ENCODE measurements at regions not wholly inside any gene's neighbourhood (a gene's known extent, or its start where the extent isn't known, plus 50 kb on each side); places are given as distances from the start of the nearest gene placed in this dataset.

- ATAC-seq (no peak), FAIRE-seq (no peak), DNase-seq (ENCODE audit: extremely low read depth in 1 of 4, low spot score in 3 of 4) (no peak)
- no peaks in the 10 kb centered on the region for H3K9me3 ChIP-seq (replicated peaks; ENCODE audit: control insufficient read depth, insufficient read depth, low read depth, low read length)
- CTCF ChIA-PET (ENCODE audit: low intra/inter-chr PET ratio) = no interaction called here
- H3K9ac ChIP-seq (ENCODE audit: insufficient read depth in 1 of 2, low read depth in 2 of 2, low read length in 2 of 2) = no peak overlapping the region
- no peak overlapping the region for H3K27ac ChIP-seq (ENCODE audit: extremely low read depth, low read depth, low read length)
- no peak for TF ChIP-seq HCFC1 (IDR thresholded peaks at IDR 0.05; ENCODE audit: low read depth, low read length)
- in situ Hi-C loops (cut with MboI) (no loop called here), intact Hi-C loops (cut with micrococcal nuclease) (no loop called here)
- H3K4me1 ChIP-seq (replicated peaks in 1 of 2; ENCODE audit: control insufficient read depth in 2 of 2, insufficient read depth in 2 of 2, low read length in 2 of 2) = no peaks in the 10 kb centered on the region
- H3K36me3 ChIP-seq (ENCODE audit: control insufficient read depth, insufficient read depth, low read length) = no peaks in the 10 kb centered on the region
- peaks cover 0 to 8% of the 10 kb centered on the region in 2 experiments; a peak in 1 of 5 replicates for H3K27me3 ChIP-seq (ENCODE audit: control insufficient read depth in 2 of 2, insufficient read depth in 2 of 2, low read length in 2 of 2)
- no peak overlapping the region for H2AFZ ChIP-seq (ENCODE audit: low read depth, low read length)
- H3K4me2 ChIP-seq (ENCODE audit: insufficient read depth, low read length) = no peak overlapping the region
- WGBS (ENCODE audit: insufficient coverage, low coverage, missing lambda C conversion rate) = 0% methylated on average over 6 of the region's 6 CpGs
- BruUV-seq (replicated peaks) = no TSS peak
- no peaks in the 10 kb centered on the region for H4K20me1 ChIP-seq (replicated peaks; ENCODE audit: control insufficient read depth, insufficient read depth, low read length)
- POLR2A ChIA-PET = no interaction called here
- no peaks in the 10 kb centered on the region for H3K79me2 ChIP-seq (ENCODE audit: control insufficient read depth, insufficient read depth, low read length)
- no peaks in the 10 kb centered on the region for H3K9me1 ChIP-seq (ENCODE audit: control insufficient read depth, insufficient read depth, low read length)
- H3K4me3 ChIP-seq = no peak overlapping the region
Observed at GRCh38 chr10:14391342-14391741, 60.6 kb upstream of the FRMD4A start.

DNA sequence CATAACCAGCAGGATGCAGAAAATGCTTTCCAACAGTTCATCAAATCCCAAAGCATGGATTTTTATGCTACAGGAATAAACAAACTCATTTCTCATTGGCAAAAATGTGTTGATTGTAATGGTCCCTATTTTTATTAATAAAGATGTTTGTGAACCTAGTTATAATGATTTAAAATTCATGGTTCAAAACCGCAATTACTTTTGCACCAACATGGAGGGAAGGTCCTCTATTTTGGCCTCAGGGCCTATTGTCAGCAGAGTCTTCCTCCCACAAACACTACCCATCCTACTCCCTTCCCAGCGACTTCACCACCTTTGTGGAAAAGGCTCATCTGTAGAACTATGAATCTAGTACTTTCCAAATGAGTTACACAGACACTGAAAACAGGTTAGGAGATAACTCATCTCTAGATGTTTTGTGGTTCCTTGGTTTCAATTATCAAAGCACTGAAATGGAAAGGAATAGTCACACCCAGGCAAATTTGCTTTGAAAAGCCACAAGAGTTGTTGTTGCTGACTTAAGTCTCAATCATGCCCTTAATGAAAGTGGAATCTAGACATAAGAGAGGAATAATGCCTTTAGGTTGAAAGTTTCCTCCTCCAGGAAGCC lies 59.4 kb upstream of the FRMD4A start:
- Histone ChIP-seq H3K27me3 (ENCODE audit: control insufficient read depth in 2 of 2, insufficient read depth in 2 of 2, low read length in 2 of 2) (peaks cover 0 to 8% of the 10 kb centered on the region in 2 experiments; a peak in 1 of 5 replicates), H3K9me3 (replicated peaks; ENCODE audit: control insufficient read depth, insufficient read depth, low read depth, low read length) (no peaks in the 10 kb centered on the region), H3K9ac (ENCODE audit: insufficient read depth in 1 of 2, low read depth in 2 of 2, low read length in 2 of 2) (no peak overlapping the region), H3K27ac (ENCODE audit: extremely low read depth, low read depth, low read length) (no peak overlapping the region), H4K20me1 (replicated peaks; ENCODE audit: control insufficient read depth, insufficient read depth, low read length) (no peaks in the 10 kb centered on the region), H3K79me2 (ENCODE audit: control insufficient read depth, insufficient read depth, low read length) (no peaks in the 10 kb centered on the region), H3K9me1 (ENCODE audit: control insufficient read depth, insufficient read depth, low read length) (no peaks in the 10 kb centered on the region), H2AFZ (ENCODE audit: low read depth, low read length) (no peak overlapping the region), H3K4me1 (replicated peaks in 1 of 2; ENCODE audit: control insufficient read depth in 2 of 2, insufficient read depth in 2 of 2, low read length in 2 of 2) (no peaks in the 10 kb centered on the region), H3K4me3 (no peak overlapping the region), H3K36me3 (ENCODE audit: control insufficient read depth, insufficient read depth, low read length) (no peaks in the 10 kb centered on the region), H3K4me2 (ENCODE audit: insufficient read depth, low read length) (no peak overlapping the region)
- no TSS peak for BruUV-seq (replicated peaks)
- CTCF ChIA-PET (ENCODE audit: low intra/inter-chr PET ratio) = interaction anchor here (0.6 kb wide), 1 partner anchor 738 kb away, joined by 3 read pairs; no protein-coding TSS in a partner anchor
- WGBS (ENCODE audit: insufficient coverage, low coverage, missing lambda C conversion rate) = 0% methylated on average over 2 of the region's 2 CpGs
- in situ Hi-C loops (cut with MboI) = no loop called here
- ATAC-seq (no peak), FAIRE-seq (no peak), DNase-seq (ENCODE audit: extremely low read depth in 1 of 4, low spot score in 3 of 4) (no peak)
- TF ChIP-seq ZFP36 (IDR thresholded peaks at IDR 0.05; ENCODE audit: low read depth, low read length, partially characterized antibody) = peak; percentile 49
- peak; percentile 7 for TF ChIP-seq RBM25 (IDR thresholded peaks at IDR 0.05; ENCODE audit: low read depth, low read length, severe bottlenecking)
- TF ChIP-seq, protein P1, sequence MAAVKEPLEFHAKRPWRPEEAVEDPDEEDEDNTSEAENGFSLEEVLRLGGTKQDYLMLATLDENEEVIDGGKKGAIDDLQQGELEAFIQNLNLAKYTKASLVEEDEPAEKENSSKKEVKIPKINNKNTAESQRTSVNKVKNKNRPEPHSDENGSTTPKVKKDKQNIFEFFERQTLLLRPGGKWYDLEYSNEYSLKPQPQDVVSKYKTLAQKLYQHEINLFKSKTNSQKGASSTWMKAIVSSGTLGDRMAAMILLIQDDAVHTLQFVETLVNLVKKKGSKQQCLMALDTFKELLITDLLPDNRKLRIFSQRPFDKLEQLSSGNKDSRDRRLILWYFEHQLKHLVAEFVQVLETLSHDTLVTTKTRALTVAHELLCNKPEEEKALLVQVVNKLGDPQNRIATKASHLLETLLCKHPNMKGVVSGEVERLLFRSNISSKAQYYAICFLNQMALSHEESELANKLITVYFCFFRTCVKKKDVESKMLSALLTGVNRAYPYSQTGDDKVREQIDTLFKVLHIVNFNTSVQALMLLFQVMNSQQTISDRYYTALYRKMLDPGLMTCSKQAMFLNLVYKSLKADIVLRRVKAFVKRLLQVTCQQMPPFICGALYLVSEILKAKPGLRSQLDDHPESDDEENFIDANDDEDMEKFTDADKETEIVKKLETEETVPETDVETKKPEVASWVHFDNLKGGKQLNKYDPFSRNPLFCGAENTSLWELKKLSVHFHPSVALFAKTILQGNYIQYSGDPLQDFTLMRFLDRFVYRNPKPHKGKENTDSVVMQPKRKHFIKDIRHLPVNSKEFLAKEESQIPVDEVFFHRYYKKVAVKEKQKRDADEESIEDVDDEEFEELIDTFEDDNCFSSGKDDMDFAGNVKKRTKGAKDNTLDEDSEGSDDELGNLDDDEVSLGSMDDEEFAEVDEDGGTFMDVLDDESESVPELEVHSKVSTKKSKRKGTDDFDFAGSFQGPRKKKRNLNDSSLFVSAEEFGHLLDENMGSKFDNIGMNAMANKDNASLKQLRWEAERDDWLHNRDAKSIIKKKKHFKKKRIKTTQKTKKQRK (IDR thresholded peaks at IDR 0.05; ENCODE audit: borderline replicate concordance, low read depth, low read length) = no peak
- intact Hi-C loops (cut with micrococcal nuclease) = no loop called here
- POLR2A ChIA-PET = no interaction called here

Measured in K562 (cell line).